Stomach (tissue), 8 donors: ENCODE measurements at regions not wholly inside any gene's neighbourhood (a gene's known extent, or its start where the extent isn't known, plus 50 kb on each side); places are given as distances from the start of the nearest gene placed in this dataset.
"Not testable (repeated sequence)": the region's sequence is repeated elsewhere in the genome, so short reads cannot be mapped to it uniquely, and the experiment has no call there.

ENCODE experiments used
- DNase-seq, 2 donors: peaks; one replicate each; pipeline versions ENCODE4 v3.0.0 to v3.0.0-alpha.2; 2013 to 2019
- H3K27ac ChIP-seq, 5 donors: fragments of 200-600 bp in 4 of 5; sonication (generic) in 4 of 5; one replicate each; pipeline ENCODE4 v1.5.1; 2013 to 2019; ENCODE audit warnings: mild to moderate bottlenecking in 1 of 5, moderate library complexity in 1 of 5
- H3K27me3 ChIP-seq, 3 donors: fragments of 200-600 bp; sonication (generic); one replicate each; pipeline ENCODE4 v1.5.1; 2017 to 2019; ENCODE audit warnings: mixed run types in 1 of 3
- H3K36me3 ChIP-seq, 4 donors: fragments of 200-600 bp; sonication (generic); 1 replicate in 3 of 4; 2 replicates in 1 of 4; pipeline ENCODE4 v1.5.1; 2016 to 2019
- H3K4me1 ChIP-seq, 4 donors: fragments of 200-600 bp; sonication (generic); one replicate each; pipeline ENCODE4 v1.5.1; 2016 to 2019
- H3K4me3 ChIP-seq, 4 donors: fragments of 200-600 bp; sonication (generic) in 3 of 4; one replicate each; pipeline ENCODE4 v1.5.1; 2016 to 2019; ENCODE audit warnings: mild to moderate bottlenecking in 1 of 4
- H3K9me3 ChIP-seq, 4 donors: fragments of 200-600 bp; sonication (generic); one replicate each; pipeline ENCODE4 v1.5.1; 2016 to 2019
- CTCF ChIP-seq, 7 experiments: fragments of 450-650 bp in 4 of 7; fragments of 200-600 bp in 3 of 7; sonication (generic) in 3 of 7; IDR thresholded peaks; one replicate each; pipeline ENCODE4 v1.5.1; 2016 to 2019; ENCODE audit warnings: antibody characterized with exemption in 7 of 7, control low read depth in 2 of 7, mild to moderate bottlenecking in 1 of 7
- EP300 ChIP-seq: sonication (generic); formaldehyde crosslinking; IDR thresholded peaks from one replicate; pipeline ENCODE4 v1.6.1; 2017; ENCODE audit warnings: antibody characterized with exemption
- POLR2A ChIP-seq, 4 donors: fragments of 450-650 bp; IDR thresholded peaks; one replicate each; pipeline ENCODE4 v1.6.1; 2016; ENCODE audit warnings: antibody characterized with exemption in 4 of 4, control low read depth in 2 of 4, mild to moderate bottlenecking in 1 of 4, moderate library complexity in 1 of 4
- POLR2AphosphoS5 ChIP-seq, 3 donors: sonication (generic); formaldehyde crosslinking; IDR thresholded peaks; one replicate each; pipeline ENCODE4 v1.6.1; 2016; ENCODE audit warnings: antibody characterized with exemption in 3 of 3
- WGBS, 5 donors: extraction: QIAGEN DNeasy Blood & Tissue Kit in 3 of 5; methylation state at CpG; one replicate each; pipeline versions ENCODE4 v1.1.5 to v1.1.7; 2013 to 2018; 5-methylcytosine and 5-hydroxymethylcytosine counted together
- intact Hi-C: fragments of 100-400 bp; cut with DNase I; formaldehyde crosslinking; loops from one replicate; pipeline ENCODE4 v1.15.1; 2023; ENCODE audit warnings: low total_unique reads
- donor health status: healthy with polysubstance abuse.
- donor health status: Bipolar disorder and iron deficiency.
- donor health status: healthy.

DNA sequence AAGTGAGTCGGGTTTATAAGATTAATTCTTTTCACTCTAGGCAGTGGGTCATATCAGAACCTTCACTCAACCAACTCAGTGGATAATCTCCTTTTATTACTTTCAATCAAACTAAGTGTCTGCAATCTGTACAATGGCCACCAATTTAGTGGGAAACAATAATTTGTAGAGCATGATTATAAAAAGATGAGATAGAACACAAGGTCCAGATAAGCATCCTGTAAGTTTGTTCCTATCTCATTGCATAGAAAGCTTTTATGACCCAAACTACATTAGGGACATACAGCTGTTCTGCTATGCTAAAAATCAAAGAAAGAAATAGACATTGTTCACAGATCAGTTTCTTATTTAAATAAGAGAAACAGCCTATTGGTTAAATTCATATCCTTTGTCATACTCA is 341.4 kb upstream of the PSMD7 start:
- Histone ChIP-seq H3K4me1 (peaks cover 0 to 5% (median 2%) of the 10 kb centered on the region in 4 donors), H3K27ac (no peak overlapping the region), H3K9me3 (no peaks in the 10 kb centered on the region), H3K36me3 (no peaks in the 10 kb centered on the region), H3K4me3 (no peak overlapping the region), H3K27me3 (no peaks in the 10 kb centered on the region)
- DNase-seq, result no peak
- WGBS, 5 donors, result 32 to 58% (median 38%) methylated on average over 1 of the region's 1 CpG
- TF ChIP-seq EP300 (no peak), POLR2AphosphoS5 (IDR thresholded peaks at IDR 0.05) (no peak)
- intact Hi-C loops, result no loop called here

DNA sequence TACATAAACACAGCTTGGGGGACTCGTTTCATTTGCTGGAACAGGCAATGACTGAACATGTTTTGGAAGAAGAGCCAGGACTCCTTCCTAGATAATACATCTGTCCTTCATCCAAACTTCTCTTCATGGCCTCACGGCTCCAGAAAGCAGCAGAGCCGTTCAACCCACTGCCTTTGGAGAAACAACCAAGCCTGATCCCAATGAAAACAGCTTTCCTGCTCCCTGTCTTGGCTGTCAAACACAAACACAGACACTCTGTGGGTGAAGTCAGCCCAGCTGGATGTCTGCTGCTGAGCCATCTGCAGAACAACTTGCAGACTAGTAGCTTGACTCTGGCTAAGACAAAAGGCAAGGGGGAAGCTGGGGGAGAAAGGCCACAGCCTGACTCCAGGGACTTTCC is 345.1 kb upstream of the PSMD7 start:
- Histone ChIP-seq H3K4me1 (peaks cover 0 to 4% (median under 1%) of the 10 kb centered on the region in 4 donors), H3K4me3 (no peak overlapping the region), H3K9me3 (no peaks in the 10 kb centered on the region), H3K27me3 (no peaks in the 10 kb centered on the region), H3K27ac (peak overlapping the region in 1 of 5 donors; percentile 24), H3K36me3 (no peaks in the 10 kb centered on the region)
- intact Hi-C loops, result no loop called here
- 27 to 44% (median 40%) methylated on average over 3 of the region's 3 CpGs for WGBS, 5 donors
- TF ChIP-seq POLR2A (IDR thresholded peaks at IDR 0.05), result no peak
- TF ChIP-seq POLR2AphosphoS5 (IDR thresholded peaks at IDR 0.05), result no peak
- TF ChIP-seq CTCF (IDR thresholded peaks at IDR 0.05), result no peak
- TF ChIP-seq EP300, result no peak
- DNase-seq, result peak in 1 of 2 donors; percentile 83

DNA sequence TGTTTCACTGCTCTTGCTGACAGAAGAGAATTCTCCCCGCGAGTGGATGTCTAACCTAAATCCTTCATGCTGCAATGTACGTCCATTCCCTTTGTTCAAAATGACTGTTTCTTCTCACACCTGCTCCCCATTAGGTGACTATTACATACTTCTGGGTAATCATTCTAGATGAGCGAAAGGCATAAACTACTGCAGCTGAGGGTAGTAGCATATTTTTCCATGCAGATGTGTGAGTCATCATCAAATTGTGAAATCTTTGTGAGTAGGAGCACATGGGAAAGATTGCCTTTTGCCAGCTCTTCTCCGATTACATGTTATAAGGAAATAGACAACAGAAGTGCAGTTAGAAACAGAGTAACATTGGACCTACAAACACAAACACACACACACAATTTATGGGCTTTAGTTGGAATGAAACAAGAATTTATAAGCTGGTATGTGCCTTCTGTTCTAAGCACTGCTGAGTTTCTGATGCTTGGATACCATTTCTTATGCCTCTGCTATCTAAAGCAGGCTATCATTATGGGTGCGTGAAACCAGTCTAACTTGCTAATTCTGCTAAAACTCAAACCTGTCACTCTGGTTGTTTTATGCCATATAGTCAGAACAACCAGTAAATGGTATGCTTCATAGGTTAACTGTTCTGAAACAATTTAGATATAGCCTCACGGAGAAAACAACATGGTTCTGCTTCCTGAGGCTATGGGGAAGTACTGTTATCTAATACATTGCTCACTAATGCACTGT is 346.9 kb upstream of the PSMD7 start:
- peak in 1 of 2 donors; percentile 80 for DNase-seq
- no peaks in the 10 kb centered on the region for H3K27me3 ChIP-seq
- H3K36me3 ChIP-seq, result no peaks in the 10 kb centered on the region
- H3K27ac ChIP-seq, result peak overlapping the region in 1 of 5 donors; percentile 29
- 59 to 76% (median 67%) methylated on average over 7 of the region's 7 CpGs for WGBS, 5 donors
- H3K4me1 ChIP-seq, result peaks cover 0 to 4% (median 0%) of the 10 kb centered on the region in 4 donors
- no peak overlapping the region for H3K4me3 ChIP-seq
- intact Hi-C loops, result no loop called here
- H3K9me3 ChIP-seq, result no peaks in the 10 kb centered on the region
- TF ChIP-seq EP300 (no peak), POLR2A (IDR thresholded peaks at IDR 0.05) (no peak), POLR2AphosphoS5 (IDR thresholded peaks at IDR 0.05) (peak in 2 of 3 donors; percentile 31 to 49)

DNA sequence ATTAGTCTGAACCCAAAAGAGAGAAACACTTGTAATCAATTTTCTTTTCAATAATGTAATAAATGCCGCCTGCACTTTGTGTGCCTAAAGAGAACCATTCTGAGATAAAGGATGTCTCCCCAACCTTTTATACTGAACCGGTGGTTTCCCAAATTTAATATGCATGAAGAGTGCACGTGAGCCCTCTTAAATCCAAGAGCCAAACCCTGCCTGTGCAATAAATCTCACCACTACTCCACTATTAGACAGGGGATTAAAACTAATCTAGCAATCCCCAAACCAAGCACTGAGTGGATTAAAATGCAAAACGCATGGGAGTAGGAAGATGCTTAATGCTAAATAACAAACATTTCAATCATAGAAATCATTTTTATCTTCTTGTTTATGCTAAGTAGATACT is 351.0 kb upstream of the PSMD7 start:
- H3K4me1 ChIP-seq, result no peaks in the 10 kb centered on the region
- 59 to 68% (median 64%) methylated on average over 4 of the region's 4 CpGs for WGBS, 5 donors

GRCh38 chr16:73943184-73943583 is 353.4 kb upstream of the PSMD7 start:
- intact Hi-C loops, H3K4me3 ChIP-seq, H3K36me3 ChIP-seq, DNase-seq, H3K27ac ChIP-seq, H3K4me1 ChIP-seq, H3K27me3 ChIP-seq, H3K9me3 ChIP-seq: not testable (repeated sequence)
- WGBS, 5 donors, result 88 to 92% (median 91%) methylated on average over 11 of the region's 11 CpGs

More for the DNA sequence above, 351.0 kb upstream of the PSMD7 start:
- Histone ChIP-seq H3K27me3 (no peaks in the 10 kb centered on the region), H3K27ac (no peak overlapping the region), H3K4me3 (no peak overlapping the region), H3K9me3 (no peaks in the 10 kb centered on the region), H3K36me3 (no peaks in the 10 kb centered on the region)
- intact Hi-C loops, result no loop called here
- DNase-seq, result no peak
- no peak for TF ChIP-seq POLR2A (IDR thresholded peaks at IDR 0.05)
- no peak for TF ChIP-seq CTCF (IDR thresholded peaks at IDR 0.05)
- no peak for TF ChIP-seq POLR2AphosphoS5 (IDR thresholded peaks at IDR 0.05)
- no peak for TF ChIP-seq EP300

GRCh38 chr16:73940786-73941185 is 355.8 kb upstream of the PSMD7 start:
- intact Hi-C loops, H3K4me1 ChIP-seq, H3K4me3 ChIP-seq, H3K36me3 ChIP-seq, H3K27me3 ChIP-seq, H3K9me3 ChIP-seq, DNase-seq, H3K27ac ChIP-seq: not testable (repeated sequence)
- 88 to 99% (median 93%) methylated on average over 7 of the region's 7 CpGs for WGBS, 5 donors
